HG03103 (cell line): ENCODE measurements at regions not wholly inside any gene's neighbourhood (a gene's known extent, or its start where the extent isn't known, plus 50 kb on each side); places are given as distances from the start of the nearest gene placed in this dataset.
"Not testable (repeated sequence)": the region's sequence is repeated elsewhere in the genome, so short reads cannot be mapped to it uniquely, and the experiment has no call there.

ENCODE experiments used
- ATAC-seq: cut with Tn5 transposase; IDR thresholded peaks from one replicate; pipeline ENCODE4 v1.9.1; 2021; ENCODE audit warnings: low read depth; ENCODE audit not compliant: unreplicated experiment

DNA sequence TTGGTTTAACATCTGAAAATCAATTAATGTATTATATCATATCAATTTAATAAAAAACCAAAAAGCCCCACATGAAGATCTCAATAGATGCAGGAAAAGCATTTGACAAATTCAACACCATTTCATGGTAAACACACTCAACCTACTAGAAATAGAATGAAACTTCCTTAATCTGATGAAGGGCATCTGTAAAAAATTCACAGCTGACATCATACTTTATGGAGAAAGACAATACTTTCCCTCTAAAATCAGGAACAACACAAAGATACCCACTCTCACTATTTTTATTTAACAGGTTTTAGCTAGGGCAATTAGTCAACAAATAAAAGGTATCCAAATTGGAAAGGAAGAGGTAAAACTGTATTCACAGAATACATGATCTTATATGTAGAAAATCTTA, 303.0 kb upstream of the ZEB2 start:
- ATAC-seq: no peak

DNA sequence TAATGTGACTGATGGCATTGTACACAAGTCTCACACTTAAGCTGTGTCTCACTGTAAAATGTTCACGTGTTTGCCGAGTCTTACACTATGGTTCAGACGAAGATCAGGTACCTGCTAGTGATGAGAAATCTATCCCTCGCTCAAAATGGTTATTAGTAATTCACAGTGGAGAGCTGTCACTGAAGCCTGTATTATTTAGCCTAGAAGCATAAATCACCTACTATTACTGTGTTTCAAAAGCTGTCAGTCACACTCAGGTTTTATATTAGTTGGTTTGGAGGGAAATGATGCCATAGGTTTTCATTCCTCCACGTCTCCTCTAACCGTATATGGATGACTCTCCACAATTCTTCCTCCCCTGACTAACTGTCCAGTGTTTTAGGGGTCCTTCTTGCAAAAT, 292.4 kb upstream of the ZEB2 start:
- ATAC-seq: no peak

DNA sequence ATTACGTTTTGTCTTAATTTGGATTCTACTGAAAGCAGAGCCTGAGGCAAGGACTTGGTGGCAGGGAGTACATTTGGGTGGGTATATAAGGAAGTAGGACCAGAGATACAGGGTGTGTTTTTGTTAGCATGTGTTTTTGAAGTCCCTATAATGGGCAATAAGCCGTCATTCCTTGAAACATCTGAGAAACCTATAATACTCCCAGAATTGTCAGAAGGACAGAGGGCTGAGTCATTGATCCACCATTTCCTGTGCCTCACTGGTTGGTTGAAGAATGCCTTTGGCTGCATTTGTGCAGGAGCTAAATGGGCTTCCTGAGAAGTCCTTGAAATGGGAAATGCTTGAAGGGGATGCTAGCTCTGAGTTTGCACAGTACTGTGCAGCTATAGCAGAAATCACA, 281.8 kb upstream of the ZEB2 start:
- no peak for ATAC-seq

DNA sequence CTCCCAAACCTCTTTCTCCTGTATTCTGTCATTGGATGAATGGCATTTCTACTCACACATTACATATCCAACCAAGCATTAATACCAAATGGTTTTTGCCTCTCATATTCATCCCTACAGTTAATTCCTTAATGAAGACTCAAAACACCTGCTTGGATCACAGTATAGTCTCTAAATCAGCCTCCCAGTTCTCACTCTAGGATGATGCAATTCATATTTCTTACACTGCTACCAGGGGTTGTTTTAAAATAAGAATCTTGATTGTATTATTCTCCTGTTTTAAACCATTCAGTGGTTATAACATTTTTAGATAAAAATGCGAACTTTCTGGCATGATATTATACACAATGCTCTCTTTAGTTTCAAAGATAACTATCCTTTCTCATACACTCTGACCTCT, 281.4 kb upstream of the ZEB2 start:
- no peak for ATAC-seq

DNA sequence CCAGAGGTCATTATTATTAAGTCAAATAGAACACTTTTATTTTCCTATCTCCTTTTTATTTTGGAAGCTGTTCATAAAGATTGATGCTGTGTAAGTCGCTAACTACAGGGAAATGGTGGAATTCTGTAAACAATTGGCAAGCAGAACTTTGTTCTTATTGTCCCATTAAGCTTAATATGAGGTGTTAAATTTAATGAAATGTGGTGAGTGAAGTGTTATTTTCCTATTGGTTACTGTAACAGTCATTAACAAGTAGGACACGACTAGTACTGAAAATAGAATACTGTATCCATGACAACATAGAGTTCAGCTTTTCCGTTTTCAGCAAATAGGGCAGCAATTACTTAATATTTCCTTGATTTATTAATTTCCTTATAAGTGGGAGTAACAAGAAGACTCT, 279.1 kb upstream of the ZEB2 start:
- no peak for ATAC-seq

DNA sequence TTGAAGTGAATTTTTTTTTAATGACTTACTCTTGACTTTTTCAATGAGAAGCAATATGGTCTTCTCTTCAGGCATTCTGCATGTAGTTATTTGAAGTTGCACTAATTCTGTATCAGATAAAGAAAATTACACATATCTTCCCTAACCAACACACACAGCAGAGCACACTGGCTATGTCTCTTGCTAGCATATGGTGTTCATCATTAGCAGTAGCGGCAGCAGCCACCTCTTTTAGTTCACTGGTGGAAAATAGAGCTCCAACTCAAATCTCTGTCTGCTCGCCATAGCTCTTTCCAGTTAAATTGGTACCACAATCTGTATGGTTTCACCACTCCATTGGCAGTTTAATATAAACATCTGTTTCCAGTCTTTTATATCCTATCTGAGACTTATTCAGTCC, 278.1 kb upstream of the ZEB2 start:
- ATAC-seq: no peak

DNA sequence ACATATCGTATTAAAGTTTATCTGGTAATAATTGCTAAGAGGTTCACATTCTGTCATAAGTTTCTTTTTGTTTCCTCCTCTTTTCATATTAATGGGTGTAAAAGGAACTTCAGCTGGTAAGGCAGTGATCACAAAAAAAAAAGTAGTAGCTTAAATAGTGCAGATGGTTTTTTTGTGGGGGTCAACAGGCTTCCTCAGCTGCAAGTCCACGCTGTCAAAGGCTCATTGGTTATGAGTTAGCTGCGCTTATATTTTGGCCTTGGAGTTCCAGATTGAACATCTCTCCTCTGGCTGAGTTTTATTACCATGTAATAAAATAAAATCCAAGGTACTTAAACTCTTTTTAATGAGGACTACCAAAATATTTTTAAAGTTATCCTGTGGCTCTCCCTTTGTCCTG, 277.0 kb upstream of the ZEB2 start:
- ATAC-seq: no peak

DNA sequence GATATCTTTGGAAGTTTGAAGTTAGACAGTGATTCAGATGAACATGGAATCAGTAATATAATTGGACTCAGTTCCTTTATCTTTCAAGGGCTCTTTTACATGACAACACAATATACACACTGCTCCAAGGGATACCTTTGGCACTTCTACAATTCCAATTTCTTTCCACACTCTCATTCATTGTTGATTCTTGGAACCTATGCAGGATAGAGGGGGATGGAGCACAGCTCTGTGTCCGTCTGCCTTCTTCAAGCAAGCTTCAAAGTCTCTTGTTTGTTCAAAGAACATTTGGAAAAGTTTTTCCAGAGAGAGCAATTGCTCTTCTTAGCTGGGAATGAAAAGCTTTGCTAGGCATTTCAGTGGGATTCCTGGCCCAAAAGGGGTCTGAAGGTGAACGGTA, 276.2 kb upstream of the ZEB2 start:
- ATAC-seq: no peak

DNA sequence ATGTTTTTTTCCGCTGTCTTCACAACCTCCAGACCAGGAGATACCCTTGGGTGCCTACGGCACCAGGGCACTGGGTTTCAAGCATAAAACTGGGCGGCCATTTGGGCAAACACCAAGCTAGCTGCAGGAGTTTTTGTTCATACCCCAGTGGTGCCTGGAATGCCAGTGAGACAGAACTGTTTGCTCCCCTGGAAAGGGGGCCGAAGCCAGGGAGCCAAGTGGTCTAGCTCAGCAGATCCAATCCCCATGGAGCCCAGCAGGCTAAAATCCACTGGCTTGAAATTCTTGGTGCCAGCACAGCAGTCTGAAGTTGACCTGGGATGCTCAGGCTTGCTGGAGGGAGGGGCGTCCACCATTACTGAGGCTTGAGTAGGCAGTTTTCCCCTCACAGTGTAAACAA, 265.3 kb upstream of the ZEB2 start:
- ATAC-seq: no peak

DNA sequence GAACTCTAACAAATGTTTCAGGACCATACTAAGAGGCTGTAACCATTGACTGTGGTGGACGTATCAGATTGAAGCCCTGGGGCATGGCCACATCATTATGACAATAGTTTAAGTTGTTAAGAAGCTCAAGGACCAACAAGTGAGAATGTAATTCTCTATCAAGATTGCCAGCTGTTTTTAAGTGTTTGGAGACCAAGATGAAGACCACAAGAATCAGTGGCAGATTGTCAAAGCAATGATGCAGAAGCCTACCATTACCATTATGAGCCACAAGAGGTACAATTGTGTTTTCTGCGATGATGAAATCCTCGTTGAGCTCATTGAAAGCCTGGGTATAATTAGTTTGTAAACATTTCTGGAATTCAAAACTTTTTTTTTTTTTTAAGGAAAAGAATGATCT, 261.1 kb upstream of the ZEB2 start:
- no peak for ATAC-seq

DNA sequence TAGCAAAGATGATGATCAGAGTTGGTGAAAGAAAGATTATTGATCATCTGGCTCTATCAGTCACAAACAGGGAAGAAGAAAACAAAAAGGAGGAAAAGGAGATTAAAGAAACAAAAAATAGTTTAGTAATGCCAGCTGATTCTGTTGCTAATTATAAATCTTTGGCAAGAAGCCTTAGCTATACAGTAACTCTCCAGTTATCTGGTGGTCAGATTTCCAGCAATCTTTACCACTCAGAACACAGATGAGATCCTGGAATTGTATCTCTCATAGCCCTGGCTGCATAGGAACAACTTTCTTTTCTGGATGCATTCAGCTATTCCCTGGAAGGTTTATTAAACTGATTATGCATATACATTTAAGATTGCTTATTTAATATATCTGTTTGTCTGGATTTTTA, 256.8 kb upstream of the ZEB2 start:
- ATAC-seq: no peak

DNA sequence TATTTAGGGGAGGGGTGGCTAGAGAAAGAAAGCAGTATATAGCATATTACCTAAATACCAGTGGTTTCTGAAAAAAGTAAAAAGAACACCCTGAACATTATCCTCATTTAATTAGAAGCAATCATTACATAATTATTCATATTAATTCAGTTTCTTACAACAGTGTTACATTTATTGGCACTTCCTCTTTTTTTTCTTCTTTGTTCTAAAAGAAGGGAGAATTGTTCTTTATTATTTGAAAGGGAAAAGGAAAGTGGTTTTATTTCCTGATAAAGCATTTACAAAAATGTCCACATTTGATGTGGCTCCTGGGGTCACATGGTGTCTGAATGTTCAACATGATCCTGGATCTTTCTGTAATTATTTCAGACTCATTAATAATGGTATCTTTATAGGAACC, 254.9 kb upstream of the ZEB2 start:
- ATAC-seq: no peak

DNA sequence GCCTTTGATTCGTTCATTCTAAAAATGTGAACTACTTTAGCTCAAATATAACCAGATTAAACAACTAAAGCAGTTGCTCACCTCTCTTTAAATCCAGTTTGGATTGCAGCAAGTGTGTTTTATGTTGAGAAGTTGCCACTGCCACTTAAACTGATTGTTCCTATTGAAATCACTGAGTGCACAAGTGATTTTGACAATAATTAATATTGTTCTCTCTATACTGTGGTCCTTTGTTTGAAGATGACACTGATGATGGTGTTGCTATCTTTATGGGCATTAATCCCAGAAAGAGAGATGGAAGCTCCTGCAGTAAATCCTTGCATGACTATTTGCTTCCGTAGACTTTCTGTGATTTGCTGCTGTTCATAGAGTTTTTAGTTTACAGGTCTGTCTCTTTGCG, 251.4 kb upstream of the ZEB2 start:
- no peak for ATAC-seq

DNA sequence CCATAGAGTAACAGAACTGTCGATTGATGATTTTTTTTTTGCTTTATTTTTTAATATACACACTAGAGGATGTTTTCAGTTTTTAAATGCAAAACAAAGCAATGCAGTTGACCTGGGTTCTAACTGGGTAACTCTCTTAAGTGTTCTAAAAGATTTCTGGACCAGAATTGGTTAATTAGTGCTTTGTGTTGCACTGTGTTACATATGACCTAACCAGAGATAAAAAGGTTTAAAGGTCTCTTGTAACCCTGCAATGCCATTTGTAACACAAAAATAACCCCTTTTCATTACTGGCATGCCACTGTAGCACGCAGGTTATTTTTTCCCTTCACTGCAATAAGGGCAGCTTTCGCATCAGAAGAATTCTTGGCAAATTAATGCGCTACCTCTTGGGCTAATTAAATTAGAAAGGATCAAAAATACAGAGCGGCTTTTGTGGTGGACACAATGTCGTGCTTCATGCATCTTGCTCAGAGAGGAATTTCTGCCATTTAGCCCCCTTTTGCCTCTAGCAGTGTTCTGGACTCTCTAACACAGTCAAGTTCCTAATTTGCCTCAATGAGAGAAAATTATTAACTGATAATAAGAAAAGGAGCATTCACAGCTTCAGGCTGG, 250.8 kb upstream of the ZEB2 start:
- no peak for ATAC-seq

DNA sequence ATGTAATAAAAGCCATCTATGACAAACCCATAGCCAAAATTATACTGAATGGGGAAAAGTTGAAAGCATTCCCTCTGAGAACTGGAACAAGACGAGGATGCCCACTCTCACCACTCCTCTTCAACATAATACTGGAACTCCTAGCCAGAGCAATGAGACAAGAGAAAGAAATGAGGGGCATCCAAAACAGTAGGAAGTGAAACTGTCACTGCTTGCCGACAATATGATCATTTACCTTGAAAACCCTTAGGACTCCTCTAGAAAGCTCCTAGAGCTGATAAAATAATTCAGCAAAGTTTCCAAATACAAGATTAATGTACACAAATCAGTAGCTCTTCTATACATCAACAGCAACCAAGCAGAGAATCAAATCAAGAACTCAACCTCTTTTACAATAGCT, 241.0 kb upstream of the ZEB2 start:
- not testable (repeated sequence) for ATAC-seq

DNA sequence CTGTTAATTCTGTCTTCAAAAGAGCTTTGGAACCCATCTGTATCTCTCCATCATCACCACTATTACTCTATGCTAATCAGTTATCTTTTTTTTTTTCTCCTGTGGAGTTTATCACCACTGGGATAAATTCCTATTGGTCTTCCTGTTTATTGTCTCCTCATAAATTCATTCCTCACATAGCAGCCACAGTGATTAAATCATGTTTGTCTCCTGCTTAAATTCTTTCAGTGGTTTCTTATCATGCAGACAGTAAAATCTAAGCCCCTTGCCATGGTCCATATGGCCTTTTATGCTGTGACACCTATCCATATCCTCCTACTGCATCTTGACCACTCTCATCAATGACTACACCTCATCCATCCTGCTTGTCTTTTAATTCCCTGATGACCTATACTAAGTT, 239.8 kb upstream of the ZEB2 start:
- no peak for ATAC-seq

DNA sequence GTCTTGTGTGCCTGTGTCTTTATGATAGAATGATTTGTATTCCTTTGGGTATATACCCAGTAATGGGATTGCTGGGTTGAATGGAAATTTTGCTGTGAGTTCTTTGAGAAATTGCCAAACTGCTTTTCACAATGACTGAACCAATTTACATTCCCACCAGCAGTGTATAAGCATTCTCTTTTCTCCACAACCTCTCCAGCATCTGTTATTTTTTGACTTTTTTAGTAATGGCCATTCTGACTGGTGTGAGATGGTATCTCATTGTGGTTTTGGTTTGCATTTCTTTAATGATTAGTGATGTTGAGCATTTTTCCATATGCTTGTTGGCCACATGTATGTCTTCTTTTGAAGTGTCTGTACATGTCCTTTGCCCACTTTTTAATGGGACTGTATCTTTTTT, 238.3 kb upstream of the ZEB2 start:
- not testable (repeated sequence) for ATAC-seq

DNA sequence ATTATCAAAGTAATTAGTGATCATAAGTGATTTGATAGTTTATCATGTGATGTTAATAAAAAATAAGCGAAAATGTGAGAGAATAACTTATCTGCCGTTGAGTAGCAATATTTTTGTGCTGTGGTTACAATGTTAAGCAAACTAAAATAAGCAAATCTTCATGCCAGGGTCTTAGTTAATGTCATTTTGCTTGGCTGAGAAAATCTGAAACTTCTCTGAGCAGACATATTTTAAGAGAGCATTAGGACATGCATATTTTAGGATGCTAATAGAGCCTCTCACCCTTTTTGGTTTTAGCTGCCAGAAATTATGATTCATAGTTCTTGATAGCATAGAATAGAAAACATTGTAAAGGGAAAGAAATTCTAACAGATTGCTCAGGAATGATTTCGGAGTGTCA, 233.5 kb upstream of the ZEB2 start:
- no peak for ATAC-seq

DNA sequence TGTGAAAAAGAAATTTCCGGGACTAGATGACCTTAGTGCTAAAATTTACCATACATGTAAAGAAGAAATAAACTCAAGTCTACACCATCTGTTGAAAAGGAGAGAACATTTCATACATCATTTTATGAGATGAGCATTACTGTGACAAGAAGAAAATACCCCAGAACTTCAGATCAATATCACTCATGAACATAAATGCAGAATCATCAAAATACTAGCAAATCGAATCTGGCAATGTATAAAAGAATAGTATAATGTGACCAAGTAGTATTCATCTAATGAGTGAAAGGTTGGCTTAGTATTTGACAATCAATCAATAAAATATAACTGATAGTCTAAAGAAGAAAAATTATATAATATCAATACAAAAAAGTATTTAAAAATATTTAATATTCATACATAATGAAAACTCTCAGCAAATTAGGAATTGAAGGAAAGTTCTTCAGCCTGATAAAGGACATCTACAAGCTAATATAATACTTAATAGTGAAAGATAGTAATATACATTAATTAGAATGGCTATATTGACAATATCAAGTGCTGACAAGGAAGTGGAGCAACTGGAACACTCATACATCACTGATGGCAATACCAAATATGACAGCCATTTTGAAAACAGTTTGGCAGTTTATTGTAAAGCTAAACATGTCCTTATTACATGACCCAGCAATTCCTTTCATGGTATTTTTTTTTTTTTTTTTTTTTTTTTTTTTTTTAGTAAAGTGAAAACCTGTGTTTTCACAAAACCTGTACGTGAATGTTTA, 231.4 kb upstream of the ZEB2 start:
- no peak for ATAC-seq

DNA sequence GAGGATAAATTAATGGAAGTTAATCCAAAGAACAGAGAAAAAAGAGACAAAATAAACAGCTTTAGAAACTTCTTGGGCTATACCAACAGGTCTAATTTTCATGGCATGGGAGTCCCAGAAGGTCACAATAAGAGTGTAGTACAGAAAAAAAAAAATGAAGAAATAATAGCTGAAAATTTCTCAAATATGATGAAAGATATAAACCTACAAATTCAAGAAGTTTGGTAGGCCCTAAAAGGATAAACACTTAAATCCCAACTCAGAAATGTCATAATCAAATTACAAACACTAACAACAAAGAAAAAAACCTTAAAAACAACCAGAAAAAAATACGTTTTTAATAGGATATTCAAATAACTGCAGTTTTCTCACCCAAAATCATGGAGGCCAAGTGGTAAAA, 229.3 kb upstream of the ZEB2 start:
- ATAC-seq: no peak

DNA sequence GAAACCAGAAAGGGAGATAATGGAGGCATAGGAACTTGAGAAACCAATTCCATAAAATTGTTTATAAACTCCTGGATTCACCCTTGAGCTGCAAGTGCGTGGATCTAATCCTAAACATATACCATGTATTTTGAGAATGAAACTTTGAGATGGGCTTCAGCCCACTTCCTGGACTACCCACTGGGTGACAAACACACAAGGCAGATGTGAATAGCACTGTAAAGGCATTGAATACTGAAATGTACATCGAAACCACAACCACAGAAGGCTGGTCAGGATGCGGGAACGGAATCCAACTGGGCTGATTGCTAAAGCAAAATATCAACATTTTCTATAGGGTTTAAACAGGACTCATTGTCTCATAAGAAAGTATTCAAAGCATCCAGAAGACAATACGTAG, 228.5 kb upstream of the ZEB2 start:
- ATAC-seq: no peak

DNA sequence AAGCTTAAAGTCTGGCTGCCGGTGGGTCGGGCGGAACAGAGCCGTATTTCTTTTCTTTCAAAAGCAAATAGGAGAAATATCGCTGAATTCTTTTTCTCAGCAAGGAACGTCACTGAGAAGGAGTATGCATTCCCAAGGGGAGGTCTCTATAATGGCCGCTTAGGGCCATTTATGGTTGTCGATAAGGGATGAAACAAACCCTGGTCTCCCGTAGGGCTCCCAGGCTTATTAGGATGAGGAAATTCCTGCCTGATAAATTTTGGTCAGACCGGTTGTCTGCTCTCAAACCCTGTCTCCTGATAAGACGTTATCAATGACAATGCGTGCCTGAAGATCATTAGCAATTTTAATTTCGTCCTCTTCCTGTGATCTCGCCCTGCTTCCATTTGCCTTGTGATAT, 227.7 kb upstream of the ZEB2 start:
- ATAC-seq: no peak

DNA sequence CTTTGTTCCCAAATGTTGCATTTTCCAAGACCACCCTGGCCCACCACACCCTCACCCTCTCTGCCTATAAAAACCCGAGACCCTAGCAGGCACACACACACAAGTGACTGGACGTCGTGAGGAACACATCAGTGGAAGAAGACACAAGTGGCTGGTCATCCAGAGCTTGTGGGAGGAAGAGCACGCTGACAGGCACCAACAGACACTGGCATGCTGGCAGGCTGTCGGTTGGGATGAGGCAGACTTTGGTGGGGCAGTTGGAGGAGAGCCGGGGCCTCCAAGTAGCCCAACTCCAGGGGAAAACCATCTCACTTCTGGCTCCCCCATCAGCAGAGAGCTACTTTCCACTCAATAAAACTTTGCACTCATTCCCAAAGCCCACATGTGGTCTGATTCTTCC, 225.5 kb upstream of the ZEB2 start:
- no peak for ATAC-seq
